Mesendoderm (in vitro differentiated cells): ENCODE measurements at regions not wholly inside any gene's neighbourhood (a gene's known extent, or its start where the extent isn't known, plus 50 kb on each side); places are given as distances from the start of the nearest gene placed in this dataset.

Experiments
- DNase-seq: peaks from one replicate; pipeline ENCODE4 v3.0.0; 2013
- H2AK5ac ChIP-seq: 2 replicates; pipeline ENCODE4 v1.6.1; 2013; ENCODE audit warnings: low read length, inconsistent platforms
- H2BK120ac ChIP-seq: 2 replicates; pipeline ENCODE4 v1.6.1; 2013; ENCODE audit warnings: low read depth, mild to moderate bottlenecking, low read length, moderate library complexity, mixed read lengths
- H2BK15ac ChIP-seq: replicated peaks from 2 replicates; pipeline ENCODE4 v1.6.1; 2013; ENCODE audit warnings: low read depth, mild to moderate bottlenecking, moderate library complexity
- H2BK5ac ChIP-seq: 2 replicates; pipeline ENCODE4 v1.6.1; 2013; ENCODE audit warnings: low read length, inconsistent platforms
- H3K18ac ChIP-seq: 2 replicates; pipeline ENCODE4 v1.6.1; 2013; ENCODE audit warnings: mild to moderate bottlenecking, low read length, mixed read lengths
- H3K23ac ChIP-seq: one replicate; pipeline ENCODE4 v1.6.1; 2013; ENCODE audit warnings: low read length
- H3K27ac ChIP-seq: 2 replicates; pipeline ENCODE4 v1.5.1; 2013; ENCODE audit warnings: low read depth, mild to moderate bottlenecking, inconsistent platforms, low read length, moderate library complexity
- H3K27me3 ChIP-seq: 2 replicates; pipeline ENCODE4 v1.6.1; 2013; ENCODE audit warnings: low read length, control low read depth, mild to moderate bottlenecking, inconsistent platforms; ENCODE audit not compliant: insufficient read depth, poor library complexity
- H3K36me3 ChIP-seq: 2 replicates; pipeline ENCODE4 v1.6.1; 2013; ENCODE audit warnings: low read length, inconsistent platforms; ENCODE audit not compliant: control insufficient read depth, insufficient read depth
- H3K4ac ChIP-seq: one replicate; pipeline ENCODE4 v1.6.1; 2013; ENCODE audit warnings: low read depth, mild to moderate bottlenecking, low read length, moderate library complexity
- H3K4me1 ChIP-seq: 2 replicates; pipeline ENCODE4 v1.6.1; 2013; ENCODE audit warnings: low read depth, low read length, inconsistent platforms; ENCODE audit not compliant: control insufficient read depth
- H3K4me2 ChIP-seq: 2 replicates; pipeline ENCODE4 v1.6.1; 2013; ENCODE audit warnings: low read length
- H3K4me3 ChIP-seq: 2 replicates; pipeline ENCODE4 v1.5.1; 2013; ENCODE audit warnings: mild to moderate bottlenecking, low read length
- H3K56ac ChIP-seq: one replicate; pipeline ENCODE4 v1.6.1; 2013; ENCODE audit warnings: low read length
- H3K79me1 ChIP-seq: 2 replicates; pipeline ENCODE4 v1.6.1; 2013; ENCODE audit warnings: low read length, inconsistent platforms
- H3K79me2 ChIP-seq: 2 replicates; pipeline ENCODE4 v1.6.1; 2013; ENCODE audit warnings: mild to moderate bottlenecking, low read length; ENCODE audit not compliant: control insufficient read depth, insufficient read depth
- H3K9ac ChIP-seq: 2 replicates; pipeline ENCODE4 v1.6.1; 2013; ENCODE audit warnings: low read length, inconsistent platforms
- H4K5ac ChIP-seq: one replicate; pipeline ENCODE4 v1.6.1; 2013; ENCODE audit warnings: low read length
- H4K8ac ChIP-seq: one replicate; pipeline ENCODE4 v1.6.1; 2013; ENCODE audit warnings: low read depth, mild to moderate bottlenecking, control low read depth, low read length, moderate library complexity
- WGBS: extraction: QIAGEN DNeasy Blood & Tissue Kit; methylation state at CpG from one replicate; pipeline ENCODE4 v1.1.7; 2013; ENCODE audit warnings: low lambda C conversion rate, missing lambda C conversion rate; ENCODE audit not compliant: insufficient coverage; ENCODE audit errors: extremely low coverage; 5-methylcytosine and 5-hydroxymethylcytosine counted together

GRCh38 chr2:43057026-43057741 is 169.2 kb downstream of the ZFP36L2 start:
- DNase-seq = no peak

DNA sequence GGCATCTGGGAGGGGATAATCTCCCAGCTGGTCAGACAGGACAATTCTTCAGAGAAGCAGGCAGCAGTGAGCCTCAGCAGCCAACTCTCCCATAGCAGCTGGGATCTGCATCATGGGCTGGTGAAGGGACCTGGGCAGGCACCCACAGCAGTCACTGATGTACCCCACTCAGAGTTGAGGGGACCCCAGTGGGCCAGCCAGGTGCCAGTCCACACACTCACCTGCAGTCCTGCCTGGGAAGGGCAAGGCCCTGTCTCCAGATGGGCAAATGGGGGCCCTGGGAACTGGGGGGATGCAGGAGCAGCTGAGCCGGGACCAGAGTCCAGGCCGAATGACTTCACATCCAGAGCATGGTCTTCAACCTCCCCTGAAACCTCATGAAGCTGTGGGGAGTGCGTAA is 170.4 kb downstream of the ZFP36L2 start:
- DNase-seq = no peak
- H3K4me1 ChIP-seq = no peaks in the 10 kb centered on the region
- H3K23ac ChIP-seq = no peak overlapping the region
- WGBS = no CpG with 5 or more reads among the region's 3 CpGs
- H3K27ac ChIP-seq = no peak overlapping the region
- H4K8ac ChIP-seq = no peak overlapping the region
- H2AK5ac ChIP-seq = no peak overlapping the region
- no peak overlapping the region for H2BK15ac ChIP-seq
- no peak overlapping the region for H2BK120ac ChIP-seq
- H4K5ac ChIP-seq = no peak overlapping the region
- H3K18ac ChIP-seq = no peak overlapping the region
- H3K4ac ChIP-seq = no peak overlapping the region
- H3K4me3 ChIP-seq = no peak overlapping the region
- no peaks in the 10 kb centered on the region for H3K79me2 ChIP-seq
- H2BK5ac ChIP-seq = no peak overlapping the region
- no peaks in the 10 kb centered on the region for H3K79me1 ChIP-seq
- no peaks in the 10 kb centered on the region for H3K27me3 ChIP-seq
- H3K36me3 ChIP-seq = no peaks in the 10 kb centered on the region
- no peak overlapping the region for H3K56ac ChIP-seq
- no peak overlapping the region for H3K4me2 ChIP-seq
- no peak overlapping the region for H3K9ac ChIP-seq

More at GRCh38 chr2:43057026-43057741, 169.2 kb downstream of the ZFP36L2 start:
- Histone ChIP-seq H3K27me3 (no peaks in the 10 kb centered on the region), H3K79me1 (no peaks in the 10 kb centered on the region), H3K18ac (no peak overlapping the region), H3K27ac (no peak overlapping the region), H2BK15ac (no peak overlapping the region), H3K4me2 (no peak overlapping the region), H3K36me3 (no peaks in the 10 kb centered on the region), H2AK5ac (no peak overlapping the region), H4K8ac (no peak overlapping the region), H3K4me1 (no peaks in the 10 kb centered on the region), H2BK120ac (no peak overlapping the region), H3K4ac (no peak overlapping the region), H4K5ac (no peak overlapping the region), H3K79me2 (no peaks in the 10 kb centered on the region), H3K56ac (no peak overlapping the region), H3K9ac (no peak overlapping the region), H3K4me3 (no peak overlapping the region), H2BK5ac (no peak overlapping the region), H3K23ac (no peak overlapping the region)
- no CpG with 5 or more reads among the region's 16 CpGs for WGBS

DNA sequence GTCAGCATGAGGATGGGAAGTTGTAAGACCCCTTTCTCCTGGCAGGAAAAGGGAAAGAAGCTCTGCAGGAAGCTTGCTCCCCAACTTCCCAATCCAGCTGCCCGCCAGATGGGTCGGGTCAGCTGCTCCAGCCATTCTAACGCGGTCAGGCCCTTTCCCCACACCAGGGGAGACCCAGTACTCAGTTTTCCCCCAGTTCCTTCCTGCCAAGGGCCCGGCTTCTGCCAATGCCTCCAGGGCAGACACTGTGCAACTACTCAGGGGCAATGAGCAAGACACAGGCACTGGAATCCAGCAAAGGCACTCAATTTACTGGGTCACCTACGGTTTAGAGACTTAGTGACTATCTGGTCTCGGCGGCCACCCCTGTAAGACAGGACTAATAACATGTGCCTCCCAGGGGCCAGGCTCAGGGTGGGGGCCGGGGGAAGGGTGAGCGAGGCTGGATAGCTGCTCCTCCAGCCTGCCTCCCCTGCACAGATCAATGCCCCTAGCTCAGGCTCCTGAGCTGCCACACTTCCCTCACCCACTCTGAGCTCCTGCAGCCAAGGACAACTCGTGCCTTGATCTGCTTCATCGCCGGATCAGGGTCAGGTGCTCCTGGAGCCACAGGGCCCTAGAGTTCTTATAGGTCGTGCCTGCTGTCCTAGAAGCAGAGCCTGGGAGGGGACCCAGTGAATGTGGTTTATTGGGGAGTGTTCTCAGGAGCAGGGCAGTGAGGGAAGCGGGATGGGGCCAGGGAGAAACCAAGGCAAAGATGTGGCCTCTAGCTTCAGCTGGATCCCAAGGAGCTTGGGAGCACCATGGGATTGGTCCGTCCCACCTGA is 171.1 kb downstream of the ZFP36L2 start:
- Histone ChIP-seq H4K5ac (no peak overlapping the region), H2BK15ac (no peak overlapping the region), H3K18ac (no peak overlapping the region), H2BK5ac (no peak overlapping the region), H3K79me1 (no peaks in the 10 kb centered on the region), H3K4me3 (no peak overlapping the region), H3K79me2 (no peaks in the 10 kb centered on the region), H3K4ac (no peak overlapping the region), H3K56ac (no peak overlapping the region), H3K27ac (no peak overlapping the region), H3K23ac (no peak overlapping the region), H3K9ac (no peak overlapping the region), H4K8ac (no peak overlapping the region), H3K27me3 (no peaks in the 10 kb centered on the region), H3K4me2 (no peak overlapping the region), H3K4me1 (no peaks in the 10 kb centered on the region), H2AK5ac (no peak overlapping the region), H2BK120ac (no peak overlapping the region), H3K36me3 (no peaks in the 10 kb centered on the region)
- DNase-seq = no peak
- WGBS = no CpG with 5 or more reads among the region's 16 CpGs

- Histone ChIP-seq H3K23ac (no peak overlapping the region), H4K5ac (no peak overlapping the region), H3K4me2 (no peak overlapping the region), H3K36me3 (no peaks in the 10 kb centered on the region), H3K4ac (no peak overlapping the region), H3K4me3 (no peak overlapping the region), H3K27ac (no peak overlapping the region), H3K79me2 (no peaks in the 10 kb centered on the region), H2BK120ac (no peak overlapping the region), H3K18ac (no peak overlapping the region), H3K79me1 (no peaks in the 10 kb centered on the region), H3K4me1 (no peaks in the 10 kb centered on the region), H3K9ac (no peak overlapping the region), H2AK5ac (no peak overlapping the region), H3K27me3 (no peaks in the 10 kb centered on the region), H2BK15ac (no peak overlapping the region), H3K56ac (no peak overlapping the region), H4K8ac (no peak overlapping the region), H2BK5ac (no peak overlapping the region)
- DNase-seq = no peak
- WGBS = no CpG with 5 or more reads among the region's 7 CpGs
Observed at GRCh38 chr2:43054367-43054766, 172.0 kb downstream of the ZFP36L2 start.

DNA sequence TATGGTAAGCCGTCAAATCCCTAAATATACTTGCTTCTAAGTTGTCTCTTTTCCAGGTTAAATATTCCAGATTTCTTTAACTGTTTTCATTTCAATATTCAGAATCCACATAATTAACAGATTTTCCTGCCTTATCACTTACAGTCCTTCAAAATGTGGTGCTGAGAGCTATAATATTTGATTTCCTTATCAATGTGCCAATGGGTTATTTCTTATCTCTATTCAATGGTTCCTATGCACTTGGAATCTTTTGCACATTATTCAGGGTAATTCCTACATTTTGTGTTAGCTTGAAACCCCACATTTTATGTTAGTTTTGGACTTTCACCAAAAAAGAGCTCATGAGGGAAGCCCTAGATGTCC is 173.5 kb downstream of the ZFP36L2 start:
- no peak overlapping the region for H4K5ac ChIP-seq
- no CpG with 5 or more reads among the region's 1 CpG for WGBS
- no peak overlapping the region for H2AK5ac ChIP-seq
- H3K9ac ChIP-seq = no peak overlapping the region
- no peak overlapping the region for H4K8ac ChIP-seq
- no peak overlapping the region for H3K18ac ChIP-seq
- H3K4ac ChIP-seq = no peak overlapping the region
- H3K79me2 ChIP-seq = no peaks in the 10 kb centered on the region
- H2BK5ac ChIP-seq = no peak overlapping the region
- H3K4me1 ChIP-seq = no peaks in the 10 kb centered on the region
- H3K36me3 ChIP-seq = no peaks in the 10 kb centered on the region
- H2BK15ac ChIP-seq = no peak overlapping the region
- no peaks in the 10 kb centered on the region for H3K79me1 ChIP-seq
- no peak overlapping the region for H3K4me3 ChIP-seq
- H3K23ac ChIP-seq = no peak overlapping the region
- H3K27me3 ChIP-seq = no peaks in the 10 kb centered on the region
- no peak for DNase-seq
- H2BK120ac ChIP-seq = no peak overlapping the region
- H3K4me2 ChIP-seq = no peak overlapping the region
- H3K56ac ChIP-seq = no peak overlapping the region
- no peak overlapping the region for H3K27ac ChIP-seq
